ENCODE measurements at regions not wholly inside any gene's neighbourhood (a gene's known extent, or its start where the extent isn't known, plus 50 kb on each side); places are given as distances from the start of the nearest gene placed in this dataset.
"Not testable (repeated sequence)": the region's sequence is repeated elsewhere in the genome, so short reads cannot be mapped to it uniquely, and the experiment has no call there.

- no peak for DNase-seq
Observed at GRCh38 chr2:147451902-147452515, 392.8 kb upstream of the ACVR2A start.

GRCh38 chr2:147450661-147451510, 393.9 kb upstream of the ACVR2A start:
- DNase-seq = no peak

- no peak for DNase-seq
Observed at GRCh38 chr2:147449323-147449991, 395.4 kb upstream of the ACVR2A start.

- DNase-seq = no peak
Observed at GRCh38 chr2:147442816-147443215, 402.0 kb upstream of the ACVR2A start.

GRCh38 chr2:147441182-147441581, 403.6 kb upstream of the ACVR2A start:
- no peak for DNase-seq

- no peak for DNase-seq
Observed at GRCh38 chr2:147440734-147441133, 404.1 kb upstream of the ACVR2A start.

GRCh38 chr2:147439986-147440385, 404.8 kb upstream of the ACVR2A start:
- DNase-seq = no peak

GRCh38 chr2:147438882-147439281, 405.9 kb upstream of the ACVR2A start:
- DNase-seq = no peak

GRCh38 chr2:147433822-147434221, 411.0 kb upstream of the ACVR2A start:
- DNase-seq = no peak

GRCh38 chr2:147430408-147430807, 414.4 kb upstream of the ACVR2A start:
- no peak for DNase-seq

- DNase-seq = no peak
Observed at GRCh38 chr2:147428120-147428747, 416.6 kb upstream of the ACVR2A start.

- DNase-seq = no peak
Observed at GRCh38 chr2:147425437-147426029, 419.3 kb upstream of the ACVR2A start.

- peak; percentile 16 for DNase-seq
Observed at GRCh38 chr2:147424766-147425165, 420.1 kb upstream of the ACVR2A start.

GRCh38 chr2:147420947-147421675, 423.7 kb upstream of the ACVR2A start:
- no peak for DNase-seq

- no peak for DNase-seq
Observed at GRCh38 chr2:147420517-147420916, 424.3 kb upstream of the ACVR2A start.

- DNase-seq = peak; percentile 15
Observed at GRCh38 chr2:147416099-147416498, 428.7 kb upstream of the ACVR2A start.

GRCh38 chr2:147414656-147415055, 430.2 kb upstream of the ACVR2A start:
- not testable (repeated sequence) for DNase-seq

GRCh38 chr2:147408357-147408756, 436.5 kb upstream of the ACVR2A start:
- no peak for DNase-seq

- DNase-seq = no peak
Observed at GRCh38 chr2:147405651-147406050, 439.2 kb upstream of the ACVR2A start.

- no peak for DNase-seq
Observed at GRCh38 chr2:147398996-147399395, 445.8 kb upstream of the ACVR2A start.

GRCh38 chr2:147398301-147398700, 446.5 kb upstream of the ACVR2A start:
- no peak for DNase-seq

GRCh38 chr2:147396890-147397289, 447.9 kb upstream of the ACVR2A start:
- DNase-seq = no peak
